ENCODE measurements at regions not wholly inside any gene's neighbourhood (a gene's known extent, or its start where the extent isn't known, plus 50 kb on each side); places are given as distances from the start of the nearest gene placed in this dataset.

DNA sequence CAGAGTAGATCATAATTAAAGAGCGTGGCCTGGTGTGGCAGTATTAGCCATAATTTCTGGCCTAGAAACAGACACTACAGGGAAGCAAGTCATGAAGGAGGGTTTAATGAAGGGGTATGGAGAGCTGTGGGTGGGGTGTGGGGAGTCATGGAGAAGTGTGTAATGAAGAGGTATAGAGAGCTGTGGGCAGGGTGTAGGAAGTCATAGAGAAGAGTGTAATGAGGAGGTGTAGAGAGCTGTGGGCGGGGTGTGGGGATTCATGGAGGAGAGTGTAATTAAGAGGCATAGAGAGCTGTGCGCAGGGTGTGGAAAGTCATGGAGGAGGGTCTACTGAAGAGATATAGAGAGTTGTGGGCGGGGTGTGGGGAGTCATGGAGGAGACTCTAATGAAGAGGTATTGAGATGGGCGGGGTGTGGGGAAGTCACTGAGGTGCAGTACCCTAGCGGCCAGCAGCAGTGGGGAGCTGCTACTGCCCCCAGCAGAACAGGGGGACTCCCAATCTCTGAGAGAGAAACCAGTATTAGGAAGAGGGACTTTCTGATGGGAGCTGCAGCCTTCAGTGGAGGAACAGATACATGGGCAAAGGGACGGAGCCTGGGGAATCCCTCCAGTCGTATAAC, 145.4 kb upstream of the FOXA2 start:
- no peak for TF ChIP-seq NFE2L2 (IDR thresholded peaks at IDR 0.05; ENCODE audit: low read depth, low read length)
- TF ChIP-seq POLR2A (IDR thresholded peaks at IDR 0.05; ENCODE audit: low read depth, low read length) = no peak
- TF ChIP-seq, protein P1, sequence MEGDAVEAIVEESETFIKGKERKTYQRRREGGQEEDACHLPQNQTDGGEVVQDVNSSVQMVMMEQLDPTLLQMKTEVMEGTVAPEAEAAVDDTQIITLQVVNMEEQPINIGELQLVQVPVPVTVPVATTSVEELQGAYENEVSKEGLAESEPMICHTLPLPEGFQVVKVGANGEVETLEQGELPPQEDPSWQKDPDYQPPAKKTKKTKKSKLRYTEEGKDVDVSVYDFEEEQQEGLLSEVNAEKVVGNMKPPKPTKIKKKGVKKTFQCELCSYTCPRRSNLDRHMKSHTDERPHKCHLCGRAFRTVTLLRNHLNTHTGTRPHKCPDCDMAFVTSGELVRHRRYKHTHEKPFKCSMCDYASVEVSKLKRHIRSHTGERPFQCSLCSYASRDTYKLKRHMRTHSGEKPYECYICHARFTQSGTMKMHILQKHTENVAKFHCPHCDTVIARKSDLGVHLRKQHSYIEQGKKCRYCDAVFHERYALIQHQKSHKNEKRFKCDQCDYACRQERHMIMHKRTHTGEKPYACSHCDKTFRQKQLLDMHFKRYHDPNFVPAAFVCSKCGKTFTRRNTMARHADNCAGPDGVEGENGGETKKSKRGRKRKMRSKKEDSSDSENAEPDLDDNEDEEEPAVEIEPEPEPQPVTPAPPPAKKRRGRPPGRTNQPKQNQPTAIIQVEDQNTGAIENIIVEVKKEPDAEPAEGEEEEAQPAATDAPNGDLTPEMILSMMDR (conservative IDR thresholded peaks at IDR 0.05; ENCODE audit: low read depth, low read length) = no peak
- no peak for TF ChIP-seq RFX5 (IDR thresholded peaks at IDR 0.05; ENCODE audit: low read depth, low read length)
- no peak for TF ChIP-seq MXI1 (IDR thresholded peaks at IDR 0.05; ENCODE audit: borderline replicate concordance, low read depth, low read length)
- no peak for TF ChIP-seq SMC3 (IDR thresholded peaks at IDR 0.05; ENCODE audit: low read depth, low read length)
- no peak for TF ChIP-seq RAD21 (IDR thresholded peaks at IDR 0.05; ENCODE audit: low read length)
- no peak for TF ChIP-seq BHLHE40 (IDR thresholded peaks at IDR 0.05; ENCODE audit: low read depth, low read length)
- TF ChIP-seq, protein P2, sequence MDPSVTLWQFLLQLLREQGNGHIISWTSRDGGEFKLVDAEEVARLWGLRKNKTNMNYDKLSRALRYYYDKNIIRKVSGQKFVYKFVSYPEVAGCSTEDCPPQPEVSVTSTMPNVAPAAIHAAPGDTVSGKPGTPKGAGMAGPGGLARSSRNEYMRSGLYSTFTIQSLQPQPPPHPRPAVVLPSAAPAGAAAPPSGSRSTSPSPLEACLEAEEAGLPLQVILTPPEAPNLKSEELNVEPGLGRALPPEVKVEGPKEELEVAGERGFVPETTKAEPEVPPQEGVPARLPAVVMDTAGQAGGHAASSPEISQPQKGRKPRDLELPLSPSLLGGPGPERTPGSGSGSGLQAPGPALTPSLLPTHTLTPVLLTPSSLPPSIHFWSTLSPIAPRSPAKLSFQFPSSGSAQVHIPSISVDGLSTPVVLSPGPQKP (IDR thresholded peaks at IDR 0.05; ENCODE audit: borderline replicate concordance, low read depth, low read length) = no peak
- no peak for TF ChIP-seq MAZ (IDR thresholded peaks at IDR 0.05; ENCODE audit: borderline replicate concordance, low read depth, low read length)
